Dermis blood vessel endothelial cell (primary cell): ENCODE measurements at regions not wholly inside any gene's neighbourhood (a gene's known extent, or its start where the extent isn't known, plus 50 kb on each side); places are given as distances from the start of the nearest gene placed in this dataset.
"Not testable (repeated sequence)": the region's sequence is repeated elsewhere in the genome, so short reads cannot be mapped to it uniquely, and the experiment has no call there.

Experiments
- DNase-seq: peaks from one replicate; pipeline ENCODE4 v3.0.0; 2010

GRCh38 chr2:192480984-192481383, 286.3 kb upstream of the TMEFF2 start:
- DNase-seq: no peak

- DNase-seq: no peak
Observed at GRCh38 chr2:192473331-192473730, 278.6 kb upstream of the TMEFF2 start.

- DNase-seq: no peak
Observed at GRCh38 chr2:192471982-192472381, 277.2 kb upstream of the TMEFF2 start.

- DNase-seq: no peak
Observed at GRCh38 chr2:192469612-192470011, 274.9 kb upstream of the TMEFF2 start.

GRCh38 chr2:192467953-192468660, 273.4 kb upstream of the TMEFF2 start:
- no peak for DNase-seq

GRCh38 chr2:192465141-192465540, 270.4 kb upstream of the TMEFF2 start:
- no peak for DNase-seq

- DNase-seq: no peak
Observed at GRCh38 chr2:192459422-192459821, 264.7 kb upstream of the TMEFF2 start.

- DNase-seq: no peak
Observed at GRCh38 chr2:192448881-192449280, 254.1 kb upstream of the TMEFF2 start.

GRCh38 chr2:192444286-192444838, 249.6 kb upstream of the TMEFF2 start:
- DNase-seq: no peak

GRCh38 chr2:192443831-192444230, 249.1 kb upstream of the TMEFF2 start:
- no peak for DNase-seq

- DNase-seq: no peak
Observed at GRCh38 chr2:192438239-192438638, 243.5 kb upstream of the TMEFF2 start.

- DNase-seq: no peak
Observed at GRCh38 chr2:192437653-192438052, 242.9 kb upstream of the TMEFF2 start.

- no peak for DNase-seq
Observed at GRCh38 chr2:192424243-192424642, 229.5 kb upstream of the TMEFF2 start.

GRCh38 chr2:192419786-192420185, 225.1 kb upstream of the TMEFF2 start:
- DNase-seq: no peak

GRCh38 chr2:192416060-192416459, 221.3 kb upstream of the TMEFF2 start:
- no peak for DNase-seq

- DNase-seq: no peak
Observed at GRCh38 chr2:192414794-192415193, 220.1 kb upstream of the TMEFF2 start.

GRCh38 chr2:192413812-192414681, 219.3 kb upstream of the TMEFF2 start:
- DNase-seq: no peak

GRCh38 chr2:192412866-192413265, 218.1 kb upstream of the TMEFF2 start:
- not testable (repeated sequence) for DNase-seq

- no peak for DNase-seq
Observed at GRCh38 chr2:192412394-192412793, 217.7 kb upstream of the TMEFF2 start.

- DNase-seq: no peak
Observed at GRCh38 chr2:192411755-192412154, 217.0 kb upstream of the TMEFF2 start.

- DNase-seq: no peak
Observed at GRCh38 chr2:192410319-192410718, 215.6 kb upstream of the TMEFF2 start.

- no peak for DNase-seq
Observed at GRCh38 chr2:192407692-192408091, 213.0 kb upstream of the TMEFF2 start.

- DNase-seq: no peak
Observed at GRCh38 chr2:192398236-192398635, 203.5 kb upstream of the TMEFF2 start.

GRCh38 chr2:192394605-192395004, 199.9 kb upstream of the TMEFF2 start:
- no peak for DNase-seq
